ENCODE measurements at regions not wholly inside any gene's neighbourhood (a gene's known extent, or its start where the extent isn't known, plus 50 kb on each side); places are given as distances from the start of the nearest gene placed in this dataset.
A peak's percentile ranks its signal among the peaks of the same experiment; 100 is the strongest.

DNA sequence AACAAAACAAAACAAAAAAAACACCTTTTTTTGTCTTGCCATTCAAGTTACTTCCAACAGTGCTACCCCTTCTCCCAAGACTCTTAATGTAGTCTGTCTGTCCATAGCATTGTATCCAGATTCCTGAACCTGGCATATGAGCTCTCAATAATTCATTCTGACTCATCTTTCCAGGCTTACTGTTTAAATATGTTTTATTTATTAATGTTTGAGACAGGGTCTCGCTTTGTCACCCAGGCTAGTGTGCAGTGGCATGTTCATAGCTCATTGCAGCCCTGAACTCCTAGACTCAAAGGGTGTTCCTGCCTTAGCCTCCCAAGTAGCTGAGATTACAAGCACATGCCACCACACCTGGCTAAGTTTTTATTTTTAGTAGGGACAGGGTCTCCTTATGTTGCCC is 208.0 kb upstream of the DMRT1 start:
- no peak for DNase-seq

GRCh38 chr9:636931-637591 is 204.4 kb upstream of the DMRT1 start:
- peak; percentile 46 for DNase-seq

DNA sequence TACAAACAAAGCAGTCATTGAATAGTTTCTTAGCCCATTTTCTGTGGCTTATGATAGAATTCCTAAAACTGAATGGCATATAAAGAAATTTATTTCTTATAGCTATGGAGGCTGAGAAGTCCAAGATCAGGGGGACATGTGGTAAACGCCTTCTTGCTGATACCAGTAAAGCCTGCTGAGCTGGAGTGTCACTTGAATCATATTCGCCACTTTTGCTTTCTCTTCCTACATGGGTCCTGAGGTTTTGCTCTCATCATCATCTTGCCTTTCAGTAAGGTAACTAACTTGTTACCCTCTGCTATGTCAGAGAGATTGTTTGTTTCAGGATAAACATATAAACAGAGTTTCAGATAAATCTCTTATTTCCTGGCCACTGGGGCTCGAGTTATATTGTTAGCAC is 203.3 kb upstream of the DMRT1 start:
- no peak for DNase-seq

DNA sequence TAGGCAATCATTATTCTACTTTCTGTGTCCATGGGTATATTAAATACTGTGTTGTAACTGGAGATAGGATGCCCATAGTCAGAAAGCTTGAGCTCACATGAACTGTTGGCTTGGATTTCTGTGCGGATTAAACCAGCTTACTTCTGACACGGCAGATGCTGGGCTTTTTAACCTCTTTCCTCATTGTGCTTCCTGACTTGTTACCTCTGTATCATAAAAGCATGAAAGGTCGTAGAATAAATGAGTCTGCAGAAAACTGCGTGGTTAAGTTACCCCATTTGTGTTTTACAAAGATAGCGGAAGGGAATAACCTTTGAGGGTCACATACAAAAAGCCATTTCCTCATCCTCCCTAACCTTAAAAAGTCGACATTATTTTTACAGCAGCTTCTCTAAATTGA is 199.5 kb upstream of the DMRT1 start:
- DNase-seq: no peak

- DNase-seq: no peak
These were observed 197.5 kb upstream of the DMRT1 start for GRCh38 chr9:643966-644365.

GRCh38 chr9:647522-647921 is 194.0 kb upstream of the DMRT1 start:
- DNase-seq: no peak

DNA sequence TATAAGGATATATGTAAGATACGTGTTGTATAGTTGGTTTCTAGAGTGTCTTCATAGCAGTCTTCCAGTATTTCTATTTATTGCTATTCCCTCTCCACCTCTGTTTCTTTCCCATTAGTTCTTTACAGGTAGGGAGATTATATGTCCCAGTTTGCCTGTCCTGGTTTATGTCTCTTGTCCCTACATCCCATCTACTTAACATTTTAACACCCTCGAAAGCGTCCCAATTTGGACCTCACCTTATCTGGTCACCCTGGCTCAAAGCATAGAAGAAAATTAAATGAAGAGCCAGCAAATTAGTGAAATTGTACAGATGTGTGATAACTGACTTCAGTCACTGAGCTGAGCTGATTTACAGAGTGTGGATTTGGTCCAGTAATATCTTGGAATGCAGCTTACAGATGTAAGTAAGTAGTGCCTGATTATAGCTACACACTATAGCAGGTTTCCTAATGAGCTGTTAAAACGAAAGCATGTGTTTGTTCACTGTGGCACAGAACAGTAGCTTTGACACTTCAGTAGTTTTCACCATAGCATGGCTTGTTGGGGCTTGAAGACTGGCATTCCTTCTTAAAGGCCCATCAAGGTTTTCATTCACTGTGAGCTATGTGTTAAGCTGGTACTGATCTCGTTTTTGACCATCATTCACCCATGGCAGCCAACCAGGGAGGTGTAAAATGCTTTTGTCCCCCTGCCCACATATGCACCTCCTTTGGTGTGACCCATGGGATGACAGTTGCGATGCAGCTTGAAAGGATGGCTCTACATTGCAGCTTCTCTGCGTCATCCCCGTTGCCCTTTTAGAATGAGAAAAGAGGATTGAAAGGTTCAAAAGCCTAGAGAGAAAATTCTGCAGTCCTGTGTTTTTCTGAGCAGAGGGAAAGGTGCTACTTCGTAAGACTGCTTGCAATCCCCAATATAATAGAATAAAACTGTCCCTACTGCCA is 192.1 kb upstream of the DMRT1 start:
- no peak for DNase-seq

DNA sequence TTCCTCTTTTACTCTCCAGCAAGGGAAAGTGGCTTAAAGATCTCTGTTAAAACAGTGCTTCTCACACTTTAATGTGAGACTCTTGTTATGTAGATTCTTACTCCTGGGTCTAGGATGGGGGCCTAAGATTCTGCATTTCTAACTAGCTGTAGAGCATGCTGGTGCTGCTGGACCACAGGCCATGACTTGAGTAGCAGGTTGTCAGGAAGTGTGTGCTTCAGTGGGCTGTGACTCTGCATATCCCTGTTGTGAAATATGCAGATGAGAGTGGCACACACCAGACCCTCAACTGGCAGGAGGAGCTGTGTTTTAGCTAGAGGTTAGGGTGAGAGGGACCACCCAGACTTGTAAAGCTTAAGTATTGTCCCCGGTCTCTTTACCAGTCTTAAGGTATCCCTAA is 191.1 kb upstream of the DMRT1 start:
- no peak for DNase-seq

DNA sequence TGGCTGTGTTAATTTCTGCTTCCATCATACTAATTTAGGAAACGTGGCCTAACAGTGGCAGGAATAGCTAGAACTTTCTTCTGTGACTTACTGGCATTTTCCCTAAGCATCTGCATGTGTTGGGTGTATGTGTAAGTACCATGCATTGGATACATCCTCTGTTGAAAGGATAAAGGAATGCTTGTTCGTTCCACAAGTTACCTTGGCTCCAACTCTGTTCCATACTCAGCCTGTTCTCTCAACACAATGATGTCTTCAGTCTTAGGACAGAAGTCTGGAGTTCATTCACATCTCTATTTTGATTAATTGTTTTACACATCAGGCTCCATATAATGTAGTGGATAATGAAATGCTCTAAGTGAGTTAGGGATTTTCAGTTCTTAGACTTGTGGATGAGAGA is 190.1 kb upstream of the DMRT1 start:
- DNase-seq: no peak

DNA sequence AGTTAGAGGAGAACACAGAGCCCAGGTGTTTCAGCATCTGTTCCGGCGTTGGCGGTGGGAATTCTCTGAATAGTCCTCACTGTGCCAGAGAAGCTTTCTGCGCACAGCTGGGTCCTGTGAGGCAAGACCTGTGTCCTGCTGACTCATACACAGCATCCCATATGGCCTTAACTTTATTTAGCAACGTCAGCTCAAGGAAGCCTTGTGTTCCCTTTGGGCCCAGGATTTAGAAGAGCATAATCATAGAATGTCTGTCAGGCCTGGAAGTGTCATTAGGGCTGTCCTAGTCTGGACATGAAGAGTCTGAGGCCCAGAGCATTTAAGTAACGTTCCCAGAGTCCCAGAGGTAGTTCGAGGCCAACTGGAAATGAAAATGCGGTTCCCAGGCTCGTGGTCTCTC is 188.6 kb upstream of the DMRT1 start:
- peak; percentile 62 for DNase-seq

- no peak for DNase-seq
These were observed 188.1 kb upstream of the DMRT1 start for GRCh38 chr9:653421-653820.

DNA sequence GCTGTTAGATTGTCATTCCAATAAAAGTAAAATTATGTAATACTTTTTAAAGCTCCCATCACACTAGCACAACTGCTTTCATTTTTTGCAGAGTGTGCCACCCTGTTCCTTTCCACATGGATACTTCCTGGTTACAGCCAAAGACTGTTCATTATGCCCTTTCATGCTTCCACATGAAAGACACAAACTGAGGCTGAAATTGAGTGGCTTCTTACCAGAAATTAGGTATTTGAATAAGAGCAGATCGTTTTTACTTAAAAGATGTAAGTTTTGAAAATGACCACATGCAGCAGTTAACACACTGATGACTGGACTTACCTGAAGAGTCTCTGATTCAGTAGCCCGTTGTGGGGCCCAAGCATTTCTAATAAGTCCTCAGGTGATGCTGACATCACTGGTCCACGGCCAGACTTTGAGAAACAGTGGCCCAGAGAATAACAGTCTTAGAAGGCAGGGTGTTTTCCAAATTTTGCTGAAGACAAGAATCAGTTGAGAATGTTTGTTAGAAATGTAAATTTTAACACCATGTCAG is 187.6 kb upstream of the DMRT1 start:
- no peak for DNase-seq

DNA sequence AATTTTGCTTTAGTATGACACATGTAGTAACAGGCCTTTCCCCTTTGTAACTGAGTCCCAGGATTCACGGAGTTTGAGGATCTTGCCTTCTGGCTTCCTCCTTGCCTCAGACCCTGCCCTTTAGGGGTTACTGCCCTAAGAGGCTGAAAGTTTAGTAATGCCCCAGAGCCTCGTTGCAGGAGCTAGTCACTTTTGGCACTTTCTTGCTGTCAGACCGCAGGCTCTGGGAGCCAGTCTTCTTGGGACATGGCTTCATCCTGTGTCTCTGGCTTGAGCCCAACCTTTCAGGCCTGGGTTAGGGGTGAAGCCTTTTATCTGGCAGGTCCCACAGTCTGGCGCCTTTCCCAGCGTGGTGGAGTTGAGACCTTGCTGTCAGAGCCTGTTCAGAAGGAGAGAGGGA is 185.6 kb upstream of the DMRT1 start:
- no peak for DNase-seq

GRCh38 chr9:656926-657568 is 184.4 kb upstream of the DMRT1 start:
- DNase-seq: peak; percentile 27

DNA sequence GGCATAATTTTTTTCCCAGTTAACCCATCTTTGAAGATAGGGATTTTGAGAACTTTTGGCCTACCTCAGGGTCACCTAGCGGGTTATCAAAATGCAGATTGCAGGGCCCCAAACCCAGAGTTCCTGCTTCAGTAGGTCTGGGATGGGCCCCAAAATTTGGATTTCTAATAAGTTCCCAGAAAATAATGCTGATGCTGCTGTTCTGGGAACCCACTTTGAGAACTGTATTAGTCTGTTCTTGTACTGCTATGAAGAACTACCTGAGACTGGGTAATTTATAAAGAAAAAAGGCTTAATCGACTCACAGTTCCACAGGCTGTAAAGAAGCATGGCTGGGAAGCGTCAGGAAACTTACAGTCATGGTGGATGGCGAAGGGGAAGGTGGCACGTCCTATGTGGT is 182.2 kb upstream of the DMRT1 start:
- DNase-seq: no peak

GRCh38 chr9:660227-660626 is 181.3 kb upstream of the DMRT1 start:
- DNase-seq: no peak

GRCh38 chr9:663541-663940 is 178.0 kb upstream of the DMRT1 start:
- no peak for DNase-seq

GRCh38 chr9:665296-665695 is 176.2 kb upstream of the DMRT1 start:
- no peak for DNase-seq

- DNase-seq: no peak
These were observed 169.5 kb upstream of the DMRT1 start for GRCh38 chr9:671997-672396.

- no peak for DNase-seq
These were observed 168.6 kb upstream of the DMRT1 start for GRCh38 chr9:672851-673250.

GRCh38 chr9:673264-673965 is 168.1 kb upstream of the DMRT1 start:
- DNase-seq: no peak

DNA sequence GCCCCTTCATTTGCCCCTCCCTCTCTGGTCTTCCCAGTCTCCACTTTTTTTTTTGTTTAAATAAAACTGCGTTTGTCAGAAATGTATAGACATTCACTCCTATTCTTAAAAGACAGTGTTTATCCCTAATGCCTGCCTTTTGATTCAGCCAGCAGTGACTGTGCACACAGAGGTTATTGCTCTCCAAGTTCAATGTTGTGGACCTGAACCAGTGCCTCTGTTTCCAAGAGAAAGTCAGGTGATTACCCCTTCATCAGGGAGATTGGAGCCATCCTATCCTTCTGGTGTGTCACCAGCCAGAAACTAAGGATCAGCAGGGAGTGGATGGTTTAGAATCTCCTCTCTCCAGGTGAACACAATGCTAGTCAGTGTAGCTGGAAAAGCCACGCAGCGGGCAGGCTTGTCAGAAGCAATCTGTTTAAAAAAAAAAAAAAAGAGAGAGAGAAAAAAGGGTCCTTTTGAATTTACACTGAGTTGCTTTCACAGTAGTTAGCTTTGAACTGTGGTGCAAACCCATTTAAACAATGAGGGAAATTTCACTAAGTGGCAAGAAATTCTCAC is 167.5 kb upstream of the DMRT1 start:
- DNase-seq: no peak
